ENCODE measurements at regions not wholly inside any gene's neighbourhood (a gene's known extent, or its start where the extent isn't known, plus 50 kb on each side); places are given as distances from the start of the nearest gene placed in this dataset.

GRCh38 chr13:44101347-44102083 is 221.8 kb downstream of the LACC1 start:
- DNase-seq = no peak

- DNase-seq = no peak
These were observed 223.9 kb downstream of the LACC1 start for GRCh38 chr13:44103429-44104196.

GRCh38 chr13:44104197-44104490 is 224.4 kb downstream of the LACC1 start:
- no peak for DNase-seq

GRCh38 chr13:44104969-44105368 is 225.3 kb downstream of the LACC1 start:
- no peak for DNase-seq

GRCh38 chr13:44106266-44107152 is 226.8 kb downstream of the LACC1 start:
- no peak for DNase-seq

- no peak for DNase-seq
These were observed 227.8 kb downstream of the LACC1 start for GRCh38 chr13:44107357-44108121.

GRCh38 chr13:44108331-44108858 is 228.7 kb downstream of the LACC1 start:
- DNase-seq = no peak

- no peak for DNase-seq
These were observed 230.5 kb downstream of the LACC1 start for GRCh38 chr13:44110091-44110621.

GRCh38 chr13:44111701-44112100 is 232.0 kb downstream of the LACC1 start:
- DNase-seq = no peak

- DNase-seq = no peak
These were observed 233.1 kb downstream of the LACC1 start for GRCh38 chr13:44112700-44113329.

GRCh38 chr13:44116562-44117332 is 237.0 kb downstream of the LACC1 start:
- no peak for DNase-seq

GRCh38 chr13:44117351-44117750 is 237.6 kb downstream of the LACC1 start:
- no peak for DNase-seq

GRCh38 chr13:44117816-44118215 is 238.1 kb downstream of the LACC1 start:
- DNase-seq = no peak

GRCh38 chr13:44118881-44119280 is 239.2 kb downstream of the LACC1 start:
- DNase-seq = no peak

GRCh38 chr13:44120043-44120442 is 240.3 kb downstream of the LACC1 start:
- no peak for DNase-seq

GRCh38 chr13:44120849-44121755 is 241.4 kb downstream of the LACC1 start:
- DNase-seq = no peak

GRCh38 chr13:44124352-44124751 is 244.6 kb downstream of the LACC1 start:
- no peak for DNase-seq

- DNase-seq = no peak
These were observed 246.3 kb downstream of the LACC1 start for GRCh38 chr13:44125943-44126469.

- DNase-seq = no peak
These were observed 245.0 kb upstream of the SERP2 start for GRCh38 chr13:44128552-44129001.

Data from effector CD8-positive, alpha-beta T cell (primary cell).